IMR-90 (cell line): ENCODE measurements at regions not wholly inside any gene's neighbourhood (a gene's known extent, or its start where the extent isn't known, plus 50 kb on each side); places are given as distances from the start of the nearest gene placed in this dataset.

Experiments used
- ATAC-seq: fragments of 200-7000 bp; cut with Tn5 transposase; 2 replicates; pipeline ENCODE4 v1.9.1; 2020; ENCODE audit warnings: low read depth, mild to moderate bottlenecking, moderate library complexity
- BruUV-seq: library from RNA; stranded (reverse); fragments of 400-500 nt; replicated peaks from 2 replicates; lab custom pipeline; 2021; lab: Mats Ljungman, UMichigan
- CTCF ChIA-PET: fragments of 300-600 bp; formaldehyde crosslinking; extraction: SDS; loops from one replicate; lab custom pipeline; 2021; ENCODE audit warnings: antibody characterized with exemption; lab: Yijun Ruan, JAX
- POLR2A ChIA-PET: fragments of 300-600 bp; sonication (Branson Sonifier 250); formaldehyde crosslinking; loops from one replicate; lab custom pipeline; 2022; ENCODE audit warnings: antibody characterized with exemption; ENCODE audit not compliant: unreplicated experiment; lab: Charles Lee
- DNase-seq: peaks from one replicate; pipeline ENCODE4 v3.0.0; 2013
- H2AFZ ChIP-seq: replicated peaks from 2 replicates; pipeline ENCODE3; 2013; ENCODE audit warnings: low read length, mild to moderate bottlenecking; ENCODE audit not compliant: poor library complexity
- H2AK5ac ChIP-seq: 2 replicates; pipeline ENCODE4 v1.6.1; 2013; ENCODE audit warnings: low read depth, low read length, inconsistent platforms
- H2AK9ac ChIP-seq: replicated peaks from 2 replicates; pipeline ENCODE3; 2013; ENCODE audit warnings: mild to moderate bottlenecking, low read depth, low read length, moderate library complexity; ENCODE audit not compliant: poor library complexity
- H2BK120ac ChIP-seq: 2 replicates; pipeline ENCODE4 v1.6.1; 2013; ENCODE audit warnings: low read depth, low read length, inconsistent platforms
- H2BK15ac ChIP-seq: 3 replicates; pipeline ENCODE4 v1.6.1; 2013; ENCODE audit warnings: low read depth, low read length, inconsistent platforms
- H2BK20ac ChIP-seq: 2 replicates; pipeline ENCODE4 v1.6.1; 2013; ENCODE audit warnings: low read depth, mild to moderate bottlenecking, inconsistent platforms, low read length, moderate library complexity
- H2BK5ac ChIP-seq: 2 replicates; pipeline ENCODE4 v1.6.1; 2013; ENCODE audit warnings: mild to moderate bottlenecking, low read depth, low read length, inconsistent platforms; ENCODE audit not compliant: poor library complexity, severe bottlenecking
- H3K14ac ChIP-seq: replicated peaks from 2 replicates; pipeline ENCODE4 v1.6.1; 2013; ENCODE audit warnings: low read depth, low read length, inconsistent platforms
- H3K18ac ChIP-seq: 2 replicates; pipeline ENCODE4 v1.6.1; 2013; ENCODE audit warnings: low read depth, low read length, control low read depth
- H3K23ac ChIP-seq: 2 replicates; pipeline ENCODE4 v1.6.1; 2013; ENCODE audit warnings: low read depth, low read length, inconsistent platforms
- H3K27ac ChIP-seq: 2 replicates; pipeline ENCODE4 v1.5.1; 2013; ENCODE audit warnings: mild to moderate bottlenecking, control low read depth, low read length; ENCODE audit not compliant: insufficient read depth
- H3K27me3 ChIP-seq: 2 replicates; pipeline ENCODE4 v1.6.1; 2013; ENCODE audit warnings: low read length; ENCODE audit not compliant: control insufficient read depth, insufficient read depth
- H3K36me3 ChIP-seq: 2 replicates; pipeline ENCODE4 v1.6.1; 2013; ENCODE audit warnings: low read length, mixed read lengths; ENCODE audit not compliant: control insufficient read depth, insufficient read depth
- H3K4ac ChIP-seq: 2 replicates; pipeline ENCODE4 v1.6.1; 2013; ENCODE audit warnings: low read depth, low read length, inconsistent platforms
- H3K4me1 ChIP-seq: 2 replicates; pipeline ENCODE4 v1.6.1; 2013; ENCODE audit warnings: low read length, mixed read lengths; ENCODE audit not compliant: control insufficient read depth, insufficient read depth
- H3K4me2 ChIP-seq: 2 replicates; pipeline ENCODE4 v1.6.1; 2013; ENCODE audit warnings: low read depth, mild to moderate bottlenecking, control low read depth, low read length, moderate library complexity
- H3K4me3 ChIP-seq: 2 replicates; pipeline ENCODE4 v1.5.1; 2013; ENCODE audit warnings: low read depth, mild to moderate bottlenecking, control low read depth, low read length, moderate library complexity; ENCODE audit not compliant: insufficient read depth
- H3K56ac ChIP-seq: 2 replicates; pipeline ENCODE4 v1.6.1; 2013; ENCODE audit warnings: low read length, inconsistent platforms; ENCODE audit not compliant: insufficient read depth; ENCODE audit errors: extremely low read depth
- H3K79me1 ChIP-seq, 2 experiments: 2 replicates each; pipeline ENCODE4 v1.6.1; 2013; ENCODE audit warnings: low read length in 2 of 2, inconsistent platforms in 1 of 2, low read depth in 1 of 2
- H3K9ac ChIP-seq: 2 replicates; pipeline ENCODE4 v1.6.1; 2013; ENCODE audit warnings: low read depth, low read length, control low read depth
- H3K9me1 ChIP-seq: 2 replicates; pipeline ENCODE4 v1.6.1; 2013; ENCODE audit warnings: low read length, inconsistent platforms; ENCODE audit not compliant: insufficient read depth
- H3K9me3 ChIP-seq: 2 replicates; pipeline ENCODE4 v1.6.1; 2013; ENCODE audit warnings: low read length; ENCODE audit not compliant: control insufficient read depth, insufficient read depth
- H4K20me1 ChIP-seq: 2 replicates; pipeline ENCODE4 v1.6.1; 2013; ENCODE audit warnings: low read length, inconsistent platforms; ENCODE audit not compliant: insufficient read depth
- H4K5ac ChIP-seq: 2 replicates; pipeline ENCODE4 v1.6.1; 2013; ENCODE audit warnings: mild to moderate bottlenecking, low read depth, low read length, control low read depth
- H4K8ac ChIP-seq, 2 experiments: 2 replicates each; pipeline ENCODE4 v1.6.1; 2013; ENCODE audit warnings: low read depth in 2 of 2, low read length in 2 of 2, control low read depth in 1 of 2, inconsistent platforms in 1 of 2
- H4K91ac ChIP-seq: 2 replicates; pipeline ENCODE4 v1.6.1; 2013; ENCODE audit warnings: low read depth, low read length, inconsistent platforms; ENCODE audit not compliant: insufficient read depth
- BHLHE40 ChIP-seq: fragments of 150-350 bp; IDR thresholded peaks from 2 replicates; pipeline ENCODE4 v1.6.1; 2016; ENCODE audit warnings: mild to moderate bottlenecking, low read depth, low read length
- CTCF ChIP-seq: conservative IDR thresholded peaks from 2 replicates; pipeline ENCODE4 v1.5.1; 2012; ENCODE audit warnings: mild to moderate bottlenecking, low read depth, low read length, improper control_type of control experiment
- ELK1 ChIP-seq: fragments of 150-350 bp; IDR thresholded peaks from 2 replicates; pipeline ENCODE4 v1.6.1; 2016; ENCODE audit warnings: low read depth, mild to moderate bottlenecking, low read length, moderate library complexity, borderline replicate concordance
- NFE2L2 ChIP-seq: fragments of 150-350 bp; IDR thresholded peaks from 2 replicates; pipeline ENCODE4 v1.6.1; 2016; ENCODE audit warnings: low read depth, mild to moderate bottlenecking, low read length
- POLR2A ChIP-seq: IDR thresholded peaks from 2 replicates; pipeline ENCODE4 v1.6.1; 2012; ENCODE audit warnings: mild to moderate bottlenecking, low read depth, low read length
- RAD21 ChIP-seq: IDR thresholded peaks from 2 replicates; pipeline ENCODE4 v1.6.1; 2012; ENCODE audit warnings: low read length, improper control_type of control experiment
- RFX5 ChIP-seq: IDR thresholded peaks from 2 replicates; pipeline ENCODE4 v1.8.0; 2012; ENCODE audit warnings: low read depth, mild to moderate bottlenecking, low read length, moderate library complexity
- WGBS, 2 experiments: methylation state at CpG; one replicate each; pipeline versions ENCODE4 v1.1.5 to v1.1.7; 2013; ENCODE audit warnings: missing lambda C conversion rate in 2 of 2; ENCODE audit not compliant: insufficient read length in 1 of 2; ENCODE audit errors: extremely low coverage in 2 of 2; 5-methylcytosine and 5-hydroxymethylcytosine counted together
- dilution Hi-C: fragments of 300-500 bp; cut with HindIII; formaldehyde crosslinking; loops from one replicate; pipeline ENCODE4 v1.14.3; 2018; ENCODE audit warnings: low sequenced_read_pairs; ENCODE audit not compliant: unreplicated experiment
- in situ Hi-C: fragments of 300-500 bp; cut with MboI; formaldehyde crosslinking; loops from 3 replicates; pipeline ENCODE4 v1.14.3; 2019; ENCODE audit warnings: low sequenced_read_pairs, inconsistent platforms, mixed read lengths
- intact Hi-C: fragments of 100-400 bp; cut with micrococcal nuclease; formaldehyde crosslinking; loops from 2 replicates; pipeline ENCODE4 v1.10.0; 2022

DNA sequence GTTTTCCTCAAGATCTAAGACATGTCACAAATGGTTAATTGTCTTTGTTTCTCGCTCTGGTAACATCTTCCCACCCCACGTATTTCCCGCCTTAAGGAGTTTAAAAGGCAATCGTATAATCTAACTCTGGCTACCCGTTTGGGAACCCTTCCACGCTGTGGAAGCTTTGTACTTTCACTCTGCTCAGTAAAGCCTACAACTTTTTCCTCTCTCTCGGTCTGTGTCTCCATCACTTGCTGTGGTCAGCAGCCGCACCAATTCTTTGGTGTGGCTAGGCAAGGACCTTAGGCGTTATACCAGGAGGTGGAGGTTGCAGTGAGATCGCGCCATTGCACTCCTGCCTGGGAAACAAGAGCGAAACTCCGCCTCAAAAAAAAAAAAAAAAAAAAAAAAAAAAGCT is 1430.1 kb downstream of the LRRC4C start:
- intact Hi-C loops (no loop called here), dilution Hi-C loops (no loop called here), in situ Hi-C loops (no loop called here)
- no TSS peak for BruUV-seq
- H2BK5ac ChIP-seq, result no peak overlapping the region
- H4K91ac ChIP-seq, result no peak overlapping the region
- H3K9me3 ChIP-seq, result peaks cover 4% of the 10 kb centered on the region; the same call in 1 of the 2 replicates
- no peaks in the 10 kb centered on the region for H3K4me1 ChIP-seq
- no peak overlapping the region for H2BK15ac ChIP-seq
- H3K27me3 ChIP-seq, result no peaks in the 10 kb centered on the region
- H3K79me1 ChIP-seq, result no peaks in the 10 kb centered on the region
- no peak overlapping the region for H3K4me2 ChIP-seq
- no peak overlapping the region for H3K4me3 ChIP-seq
- no peaks in the 10 kb centered on the region for H4K20me1 ChIP-seq
- no peak overlapping the region for H3K23ac ChIP-seq
- H4K8ac ChIP-seq, result no peak overlapping the region
- ATAC-seq, result no peak
- no peak overlapping the region for H3K18ac ChIP-seq
- no peak overlapping the region for H3K56ac ChIP-seq
- POLR2A ChIA-PET, result no interaction called here
- H3K36me3 ChIP-seq, result no peaks in the 10 kb centered on the region
- H3K9me1 ChIP-seq, result no peaks in the 10 kb centered on the region
- CTCF ChIA-PET, result no interaction called here
- DNase-seq, result no peak
- no peak overlapping the region for H2AK9ac ChIP-seq
- WGBS, 2 experiments, result no CpG with 5 or more reads among the region's 13 CpGs
- no peak overlapping the region for H3K14ac ChIP-seq
- TF ChIP-seq ELK1 (no peak), CTCF (no peak), NFE2L2 (no peak), POLR2A (no peak), RFX5 (no peak), BHLHE40 (no peak), RAD21 (no peak)
- H2AK5ac ChIP-seq, result no peak overlapping the region
- H3K9ac ChIP-seq, result no peak overlapping the region
- no peak overlapping the region for H2BK20ac ChIP-seq
- H2AFZ ChIP-seq, result no peak overlapping the region
- no peak overlapping the region for H3K4ac ChIP-seq
- H4K5ac ChIP-seq, result no peak overlapping the region
- H2BK120ac ChIP-seq, result no peak overlapping the region
- H3K27ac ChIP-seq, result no peak overlapping the region
